ENCODE measurements at regions not wholly inside any gene's neighbourhood (a gene's known extent, or its start where the extent isn't known, plus 50 kb on each side); places are given as distances from the start of the nearest gene placed in this dataset.
"Not testable (repeated sequence)": the region's sequence is repeated elsewhere in the genome, so short reads cannot be mapped to it uniquely, and the experiment has no call there.

DNA sequence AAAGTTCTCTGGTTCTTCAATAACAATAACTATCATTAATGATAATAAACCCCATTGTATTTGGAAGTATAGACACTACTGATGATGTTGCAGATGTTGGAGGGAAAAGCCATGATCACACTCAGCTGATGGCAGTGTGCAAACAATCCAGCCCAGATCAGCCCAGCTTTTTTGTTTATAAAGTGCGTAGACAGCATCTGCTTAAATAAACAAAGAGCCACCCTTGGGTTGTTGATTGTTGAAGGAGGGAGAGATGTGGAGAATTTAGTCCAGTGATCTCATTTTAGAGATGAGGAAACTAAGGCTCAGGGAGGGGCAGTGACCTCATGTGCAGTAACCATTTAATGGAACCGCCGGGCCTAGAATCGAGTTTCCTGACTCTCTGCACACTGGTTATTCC is 56.0 kb upstream of the MEX3C start:
- H3K27me3 Mint-ChIP-seq (ENCODE audit: unreplicated experiment) = no peaks in the 10 kb centered on the region

DNA sequence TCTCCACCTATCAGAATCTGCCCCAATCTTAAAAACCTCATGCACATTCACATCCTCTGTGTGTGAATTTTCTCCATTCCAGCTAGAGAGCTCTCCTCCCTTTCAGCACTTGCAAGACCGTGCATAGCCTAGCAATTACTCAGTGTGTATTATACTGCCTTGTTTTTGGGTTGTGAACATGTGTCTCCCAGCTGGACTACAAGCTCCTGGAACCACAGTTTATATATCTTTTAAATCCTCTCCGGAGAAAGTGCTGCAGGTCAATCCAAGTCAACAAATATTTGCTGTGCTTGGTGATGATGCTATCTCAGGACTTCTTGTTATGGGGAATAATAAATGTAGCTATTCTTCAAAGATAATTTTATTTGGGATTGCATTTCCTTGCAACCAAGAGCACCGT is 58.2 kb upstream of the MEX3C start:
- CTCF ChIA-PET = interaction anchor here (1.2 kb wide), 1 partner anchor 13 kb away, joined by 3 read pairs; no protein-coding TSS in a partner anchor
- no peaks in the 10 kb centered on the region for H3K27me3 Mint-ChIP-seq (ENCODE audit: unreplicated experiment)
- TF ChIP-seq CTCF (IDR thresholded peaks at IDR 0.05; ENCODE audit: unreplicated experiment) = no peak
- intact Hi-C loops (cut with micrococcal nuclease; ENCODE audit: unreplicated experiment) = no loop called here
- H3K4me1 Mint-ChIP-seq (ENCODE audit: low read depth, unreplicated experiment) = no peaks in the 10 kb centered on the region
- BruUV-seq (replicated peaks) = no TSS peak
- H3K36me3 Mint-ChIP-seq (ENCODE audit: insufficient read depth, unreplicated experiment) = no peaks in the 10 kb centered on the region
- no peak for DNase-seq
- H3K4me3 Mint-ChIP-seq (ENCODE audit: low read depth, unreplicated experiment) = no peak overlapping the region
- no peaks in the 10 kb centered on the region for H3K9me3 Mint-ChIP-seq (ENCODE audit: low read depth, unreplicated experiment)
- H3K27ac Mint-ChIP-seq (ENCODE audit: unreplicated experiment) = no peak overlapping the region

More for the DNA sequence above, 56.0 kb upstream of the MEX3C start:
- CTCF ChIA-PET = no interaction called here
- intact Hi-C loops (cut with micrococcal nuclease; ENCODE audit: unreplicated experiment) = no loop called here
- Mint-ChIP-seq H3K36me3 (ENCODE audit: insufficient read depth, unreplicated experiment) (no peaks in the 10 kb centered on the region), H3K4me1 (ENCODE audit: low read depth, unreplicated experiment) (no peaks in the 10 kb centered on the region), H3K27ac (ENCODE audit: unreplicated experiment) (no peak overlapping the region), H3K4me3 (ENCODE audit: low read depth, unreplicated experiment) (no peak overlapping the region), H3K9me3 (ENCODE audit: low read depth, unreplicated experiment) (peaks cover 3% of the 10 kb centered on the region)
- no peak for TF ChIP-seq CTCF (IDR thresholded peaks at IDR 0.05; ENCODE audit: unreplicated experiment)
- DNase-seq = no peak
- BruUV-seq (replicated peaks) = no TSS peak

- no peaks in the 10 kb centered on the region for H3K36me3 Mint-ChIP-seq (ENCODE audit: insufficient read depth, unreplicated experiment)
- no peaks in the 10 kb centered on the region for H3K9me3 Mint-ChIP-seq (ENCODE audit: low read depth, unreplicated experiment)
- intact Hi-C loops (cut with micrococcal nuclease; ENCODE audit: unreplicated experiment) = no loop called here
- no peak for DNase-seq
- no peak overlapping the region for H3K4me3 Mint-ChIP-seq (ENCODE audit: low read depth, unreplicated experiment)
- no peaks in the 10 kb centered on the region for H3K27me3 Mint-ChIP-seq (ENCODE audit: unreplicated experiment)
- no peak overlapping the region for H3K27ac Mint-ChIP-seq (ENCODE audit: unreplicated experiment)
- no peaks in the 10 kb centered on the region for H3K4me1 Mint-ChIP-seq (ENCODE audit: low read depth, unreplicated experiment)
- BruUV-seq (replicated peaks) = no TSS peak
- CTCF ChIA-PET = interaction anchor here (0.6 kb wide), 1 partner anchor 22 kb away, joined by 3 read pairs; no protein-coding TSS in a partner anchor
- no peak for TF ChIP-seq CTCF (IDR thresholded peaks at IDR 0.05; ENCODE audit: unreplicated experiment)
These were observed 59.7 kb upstream of the MEX3C start for GRCh38 chr18:51257150-51257549.

DNA sequence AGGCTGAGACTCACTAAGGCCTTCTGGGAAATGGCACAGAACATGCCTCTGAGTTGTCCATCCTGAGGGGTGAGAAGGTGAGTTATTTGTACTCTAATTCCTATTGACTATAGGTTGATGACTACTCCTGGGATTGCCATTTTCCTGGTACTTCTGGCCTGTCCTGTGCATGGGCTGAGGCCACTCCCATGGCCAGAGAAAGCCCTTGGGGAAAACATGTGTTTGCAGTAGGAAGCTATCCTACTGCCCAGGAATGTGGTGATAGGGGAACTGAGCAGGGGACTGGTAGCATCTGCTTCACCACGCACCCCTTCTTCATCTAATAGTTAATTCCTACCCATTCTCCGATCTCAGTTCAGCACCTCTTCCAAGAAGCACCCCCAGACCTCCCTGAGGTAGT is 62.6 kb upstream of the MEX3C start:
- H3K27ac Mint-ChIP-seq (ENCODE audit: unreplicated experiment) = no peak overlapping the region
- no peaks in the 10 kb centered on the region for H3K4me1 Mint-ChIP-seq (ENCODE audit: low read depth, unreplicated experiment)
- no peaks in the 10 kb centered on the region for H3K36me3 Mint-ChIP-seq (ENCODE audit: insufficient read depth, unreplicated experiment)
- H3K4me3 Mint-ChIP-seq (ENCODE audit: low read depth, unreplicated experiment) = no peak overlapping the region
- no TSS peak for BruUV-seq (replicated peaks)
- DNase-seq = no peak
- H3K27me3 Mint-ChIP-seq (ENCODE audit: unreplicated experiment) = no peaks in the 10 kb centered on the region
- H3K9me3 Mint-ChIP-seq (ENCODE audit: low read depth, unreplicated experiment) = no peaks in the 10 kb centered on the region
- intact Hi-C loops (cut with micrococcal nuclease; ENCODE audit: unreplicated experiment) = no loop called here
- CTCF ChIA-PET = interaction anchor here (0.6 kb wide), 1 partner anchor 63 kb away, joined by 4 read pairs; no protein-coding TSS in a partner anchor
- TF ChIP-seq CTCF (IDR thresholded peaks at IDR 0.05; ENCODE audit: unreplicated experiment) = no peak

DNA sequence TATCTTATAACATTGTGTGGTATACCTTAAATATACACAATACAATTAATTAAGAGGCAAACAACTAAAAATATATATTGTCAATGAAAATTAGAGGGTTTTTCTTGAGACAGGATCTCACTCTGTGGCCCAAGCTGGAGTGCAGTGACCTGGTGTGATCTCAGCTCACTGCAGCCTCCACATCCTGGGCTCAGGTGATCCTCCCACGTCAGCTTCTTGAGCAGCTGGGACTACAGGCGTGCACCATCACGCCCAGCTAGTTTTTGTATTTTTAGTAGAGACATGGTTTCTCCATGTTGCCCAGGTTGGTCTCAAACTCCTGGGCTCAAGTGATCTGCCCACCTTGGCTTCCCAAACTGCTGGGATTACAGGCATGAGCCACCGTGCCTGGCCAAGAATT is 68.6 kb upstream of the MEX3C start:
- H3K36me3 Mint-ChIP-seq (ENCODE audit: insufficient read depth, unreplicated experiment); H3K27me3 Mint-ChIP-seq (ENCODE audit: unreplicated experiment); DNase-seq; H3K27ac Mint-ChIP-seq (ENCODE audit: unreplicated experiment); intact Hi-C loops (cut with micrococcal nuclease; ENCODE audit: unreplicated experiment); BruUV-seq (replicated peaks); H3K4me3 Mint-ChIP-seq (ENCODE audit: low read depth, unreplicated experiment); H3K4me1 Mint-ChIP-seq (ENCODE audit: low read depth, unreplicated experiment); H3K9me3 Mint-ChIP-seq (ENCODE audit: low read depth, unreplicated experiment): not testable (repeated sequence)
- CTCF ChIA-PET = interaction anchor here (1.1 kb wide), 1 partner anchor 25 kb away, joined by 6 read pairs; no protein-coding TSS in a partner anchor

Measured in Calu3 (cell line).